HG03280 (cell line): ENCODE measurements at regions not wholly inside any gene's neighbourhood (a gene's known extent, or its start where the extent isn't known, plus 50 kb on each side); places are given as distances from the start of the nearest gene placed in this dataset.

Experiments used
- ATAC-seq: cut with Tn5 transposase; IDR thresholded peaks from one replicate; pipeline ENCODE4 v1.9.1; 2021; ENCODE audit warnings: mild to moderate bottlenecking, moderate library complexity; ENCODE audit not compliant: unreplicated experiment

GRCh38 chr7:45447296-45447695 is 126.9 kb upstream of the ADCY1 start:
- no peak for ATAC-seq

- no peak for ATAC-seq
These were observed 123.5 kb upstream of the ADCY1 start for GRCh38 chr7:45450571-45451204.

GRCh38 chr7:45451342-45452035 is 122.7 kb upstream of the ADCY1 start:
- ATAC-seq: no peak

GRCh38 chr7:45454771-45455170 is 119.4 kb upstream of the ADCY1 start:
- ATAC-seq: no peak

GRCh38 chr7:45455662-45456061 is 118.5 kb upstream of the ADCY1 start:
- no peak for ATAC-seq

GRCh38 chr7:45456105-45456504 is 118.1 kb upstream of the ADCY1 start:
- ATAC-seq: no peak

- ATAC-seq: no peak
These were observed 117.2 kb upstream of the ADCY1 start for GRCh38 chr7:45456747-45457524.

- no peak for ATAC-seq
These were observed 116.6 kb upstream of the ADCY1 start for GRCh38 chr7:45457591-45457990.

GRCh38 chr7:45459476-45459875 is 114.7 kb upstream of the ADCY1 start:
- ATAC-seq: no peak

- ATAC-seq: no peak
These were observed 113.8 kb upstream of the ADCY1 start for GRCh38 chr7:45460379-45460778.

- no peak for ATAC-seq
These were observed 113.1 kb upstream of the ADCY1 start for GRCh38 chr7:45461026-45461425.

- ATAC-seq: no peak
These were observed 105.1 kb upstream of the ADCY1 start for GRCh38 chr7:45469103-45469502.

GRCh38 chr7:45470031-45470430 is 104.1 kb upstream of the ADCY1 start:
- ATAC-seq: no peak

- no peak for ATAC-seq
These were observed 94.4 kb upstream of the ADCY1 start for GRCh38 chr7:45479781-45480180.

GRCh38 chr7:45482451-45482850 is 91.7 kb upstream of the ADCY1 start:
- ATAC-seq: no peak

GRCh38 chr7:45484094-45484493 is 90.1 kb upstream of the ADCY1 start:
- no peak for ATAC-seq

- no peak for ATAC-seq
These were observed 87.6 kb upstream of the ADCY1 start for GRCh38 chr7:45486575-45486974.

- ATAC-seq: no peak
These were observed 79.3 kb upstream of the ADCY1 start for GRCh38 chr7:45494885-45495284.

GRCh38 chr7:45495618-45496017 is 78.5 kb upstream of the ADCY1 start:
- no peak for ATAC-seq

- ATAC-seq: no peak
These were observed 73.9 kb upstream of the ADCY1 start for GRCh38 chr7:45500257-45500656.

- ATAC-seq: no peak
These were observed 72.4 kb upstream of the ADCY1 start for GRCh38 chr7:45501791-45502190.

- no peak for ATAC-seq
These were observed 68.1 kb upstream of the ADCY1 start for GRCh38 chr7:45506059-45506458.
